ENCODE measurements at regions not wholly inside any gene's neighbourhood (a gene's known extent, or its start where the extent isn't known, plus 50 kb on each side); places are given as distances from the start of the nearest gene placed in this dataset.

- TF ChIP-seq POLR2A (IDR thresholded peaks at IDR 0.05) (no peak), CTCF (IDR thresholded peaks at IDR 0.05) (no peak)
Measured at GRCh38 chr11:111148953-111149352, 96.6 kb upstream of the POU2AF2 start.

All from uterus (tissue), 2 donors.